Ovary (tissue), 3 donors: ENCODE measurements at regions not wholly inside any gene's neighbourhood (a gene's known extent, or its start where the extent isn't known, plus 50 kb on each side); places are given as distances from the start of the nearest gene placed in this dataset.

Experiments
- CTCF ChIP-seq, 3 donors: fragments of 450-650 bp in 2 of 3; fragments of 200-600 bp in 1 of 3; IDR thresholded peaks; one replicate each; pipeline versions ENCODE4 v1.5.1 to v1.8.0; 2016 to 2022; ENCODE audit warnings: antibody characterized with exemption in 3 of 3, mild to moderate bottlenecking in 1 of 3
- POLR2A ChIP-seq: fragments of 450-650 bp; IDR thresholded peaks from one replicate; pipeline ENCODE4 v1.6.1; 2017; ENCODE audit warnings: antibody characterized with exemption, mild to moderate bottlenecking, moderate library complexity
- donor health status: DM: no; HTN: no; CAD: no.

GRCh38 chr12:19896534-19896933 is 457.2 kb downstream of the AEBP2 start:
- TF ChIP-seq CTCF (IDR thresholded peaks at IDR 0.05) (no peak), POLR2A (no peak)
